Tibial nerve (tissue), 4 donors: ENCODE measurements at regions not wholly inside any gene's neighbourhood (a gene's known extent, or its start where the extent isn't known, plus 50 kb on each side); places are given as distances from the start of the nearest gene placed in this dataset.

ENCODE experiments used
- EP300 ChIP-seq, 2 donors: sonication (generic); formaldehyde crosslinking; IDR thresholded peaks; one replicate each; pipeline ENCODE4 v1.6.1; 2017; ENCODE audit warnings: antibody characterized with exemption in 2 of 2, mild to moderate bottlenecking in 1 of 2
- POLR2A ChIP-seq, 2 donors: fragments of 450-650 bp; IDR thresholded peaks; one replicate each; pipeline ENCODE4 v1.6.1; 2017; ENCODE audit warnings: antibody characterized with exemption in 2 of 2, mild to moderate bottlenecking in 2 of 2, moderate library complexity in 2 of 2
- TF ChIP-seq, protein P1 (sequence below), 5 experiments: fragments of 200-600 bp in 3 of 5; fragments of 450-650 bp in 2 of 5; sonication (generic) in 3 of 5; IDR thresholded peaks; one replicate each; pipeline ENCODE4 v1.5.1; 2016 to 2019; ENCODE audit warnings: antibody characterized with exemption in 5 of 5, mild to moderate bottlenecking in 3 of 5, moderate library complexity in 2 of 5

DNA sequence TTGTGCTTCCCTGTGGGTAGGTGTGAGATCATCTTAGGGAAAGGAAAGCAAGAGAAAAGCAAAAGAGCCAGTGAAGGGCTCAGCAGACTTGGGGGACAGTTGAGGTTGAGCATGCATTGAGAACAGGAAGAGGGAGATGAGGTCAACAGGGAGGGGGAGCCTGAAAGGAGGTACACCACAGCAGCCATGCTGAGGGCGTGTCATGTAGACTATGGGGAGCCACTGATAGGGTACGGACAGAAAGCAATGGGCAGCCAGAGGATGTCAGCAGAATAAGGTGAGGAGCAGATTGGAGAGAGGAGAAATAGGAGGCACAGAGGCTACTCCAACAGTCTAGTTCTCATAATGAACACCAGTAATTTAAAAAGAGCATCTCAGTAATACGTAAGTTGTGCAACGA lies 351.1 kb upstream of the HTR1E start:
- TF ChIP-seq, protein P1, sequence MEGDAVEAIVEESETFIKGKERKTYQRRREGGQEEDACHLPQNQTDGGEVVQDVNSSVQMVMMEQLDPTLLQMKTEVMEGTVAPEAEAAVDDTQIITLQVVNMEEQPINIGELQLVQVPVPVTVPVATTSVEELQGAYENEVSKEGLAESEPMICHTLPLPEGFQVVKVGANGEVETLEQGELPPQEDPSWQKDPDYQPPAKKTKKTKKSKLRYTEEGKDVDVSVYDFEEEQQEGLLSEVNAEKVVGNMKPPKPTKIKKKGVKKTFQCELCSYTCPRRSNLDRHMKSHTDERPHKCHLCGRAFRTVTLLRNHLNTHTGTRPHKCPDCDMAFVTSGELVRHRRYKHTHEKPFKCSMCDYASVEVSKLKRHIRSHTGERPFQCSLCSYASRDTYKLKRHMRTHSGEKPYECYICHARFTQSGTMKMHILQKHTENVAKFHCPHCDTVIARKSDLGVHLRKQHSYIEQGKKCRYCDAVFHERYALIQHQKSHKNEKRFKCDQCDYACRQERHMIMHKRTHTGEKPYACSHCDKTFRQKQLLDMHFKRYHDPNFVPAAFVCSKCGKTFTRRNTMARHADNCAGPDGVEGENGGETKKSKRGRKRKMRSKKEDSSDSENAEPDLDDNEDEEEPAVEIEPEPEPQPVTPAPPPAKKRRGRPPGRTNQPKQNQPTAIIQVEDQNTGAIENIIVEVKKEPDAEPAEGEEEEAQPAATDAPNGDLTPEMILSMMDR (IDR thresholded peaks at IDR 0.05): no peak
- TF ChIP-seq EP300 (IDR thresholded peaks at IDR 0.05) (no peak), POLR2A (IDR thresholded peaks at IDR 0.05) (no peak)
